ENCODE measurements at regions not wholly inside any gene's neighbourhood (a gene's known extent, or its start where the extent isn't known, plus 50 kb on each side); places are given as distances from the start of the nearest gene placed in this dataset.

DNA sequence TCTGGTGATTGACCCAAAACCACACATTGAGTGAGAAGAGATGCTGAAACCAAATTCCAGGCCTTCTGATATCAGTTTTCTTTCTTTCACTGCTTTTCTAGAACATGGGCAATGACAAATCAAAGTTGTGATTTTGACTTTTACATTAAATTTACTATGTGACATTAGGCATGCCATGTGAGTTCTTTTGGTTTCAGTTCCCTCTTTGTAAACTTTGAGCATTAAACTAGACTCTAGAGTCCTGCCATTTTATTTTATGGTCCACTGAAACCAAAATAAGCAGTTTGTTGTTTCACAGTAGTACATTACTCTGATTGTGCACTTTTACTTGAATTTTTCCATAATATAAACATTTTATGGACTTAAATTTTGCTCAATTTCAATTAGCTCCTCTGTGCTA is 381.1 kb upstream of the SEMA3D start:
- no peak overlapping the region for H2AFZ ChIP-seq (ENCODE audit: low read depth, low read length, poor library complexity, severe bottlenecking)
- ATAC-seq: no peak
- intact Hi-C loops (cut with micrococcal nuclease): no loop called here
- CTCF ChIA-PET: no interaction called here
- TF ChIP-seq FOSL1 (IDR thresholded peaks at IDR 0.05; ENCODE audit: low read depth): no peak
- no peak for TF ChIP-seq EZH2 (IDR thresholded peaks at IDR 0.05)
- TF ChIP-seq ZFX (IDR thresholded peaks at IDR 0.05): no peak
- no peak for TF ChIP-seq EZH2phosphoT487 (IDR thresholded peaks at IDR 0.05; ENCODE audit: borderline replicate concordance)
- TF ChIP-seq, protein P1, sequence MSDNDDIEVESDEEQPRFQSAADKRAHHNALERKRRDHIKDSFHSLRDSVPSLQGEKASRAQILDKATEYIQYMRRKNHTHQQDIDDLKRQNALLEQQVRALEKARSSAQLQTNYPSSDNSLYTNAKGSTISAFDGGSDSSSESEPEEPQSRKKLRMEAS (IDR thresholded peaks at IDR 0.05): no peak
- no peak for TF ChIP-seq POLR2A (IDR thresholded peaks at IDR 0.05; ENCODE audit: borderline replicate concordance, extremely low read depth, insufficient read depth, insufficient read length)
- TF ChIP-seq, protein P2, sequence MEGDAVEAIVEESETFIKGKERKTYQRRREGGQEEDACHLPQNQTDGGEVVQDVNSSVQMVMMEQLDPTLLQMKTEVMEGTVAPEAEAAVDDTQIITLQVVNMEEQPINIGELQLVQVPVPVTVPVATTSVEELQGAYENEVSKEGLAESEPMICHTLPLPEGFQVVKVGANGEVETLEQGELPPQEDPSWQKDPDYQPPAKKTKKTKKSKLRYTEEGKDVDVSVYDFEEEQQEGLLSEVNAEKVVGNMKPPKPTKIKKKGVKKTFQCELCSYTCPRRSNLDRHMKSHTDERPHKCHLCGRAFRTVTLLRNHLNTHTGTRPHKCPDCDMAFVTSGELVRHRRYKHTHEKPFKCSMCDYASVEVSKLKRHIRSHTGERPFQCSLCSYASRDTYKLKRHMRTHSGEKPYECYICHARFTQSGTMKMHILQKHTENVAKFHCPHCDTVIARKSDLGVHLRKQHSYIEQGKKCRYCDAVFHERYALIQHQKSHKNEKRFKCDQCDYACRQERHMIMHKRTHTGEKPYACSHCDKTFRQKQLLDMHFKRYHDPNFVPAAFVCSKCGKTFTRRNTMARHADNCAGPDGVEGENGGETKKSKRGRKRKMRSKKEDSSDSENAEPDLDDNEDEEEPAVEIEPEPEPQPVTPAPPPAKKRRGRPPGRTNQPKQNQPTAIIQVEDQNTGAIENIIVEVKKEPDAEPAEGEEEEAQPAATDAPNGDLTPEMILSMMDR (IDR thresholded peaks at IDR 0.05 in 2 of 3, conservative IDR thresholded peaks at IDR 0.05 in 1 of 3; ENCODE audit: borderline replicate concordance in 1 of 3, insufficient read depth in 1 of 3, low read depth in 2 of 3, low read length in 2 of 3): no peak
- RAD21 ChIA-PET (ENCODE audit: low non-redundant PET in 1 of 2, low total read pairs in 2 of 2, uncharacterized antibody in 2 of 2, unreplicated experiment in 2 of 2): no interaction called here
- no peaks in the 10 kb centered on the region for H3K79me2 ChIP-seq (ENCODE audit: insufficient read depth, low read length)
- no peaks in the 10 kb centered on the region for H3K36me3 ChIP-seq (ENCODE audit: control insufficient read depth in 1 of 2, insufficient read depth in 2 of 2, low read length in 2 of 2)
- H3K4me2 ChIP-seq (ENCODE audit: low read length): no peak overlapping the region
- no peaks in the 10 kb centered on the region for H3K4me1 ChIP-seq (ENCODE audit: control insufficient read depth in 1 of 2, insufficient read depth in 2 of 2, low read length in 2 of 2)
- H3K9ac ChIP-seq (ENCODE audit: low read length): no peak overlapping the region
- no peak overlapping the region for H3K27ac ChIP-seq (ENCODE audit: low read depth, low read length)
- no TSS peak for BruUV-seq (replicated peaks)
- POLR2A ChIA-PET: no interaction called here
- no peak for DNase-seq (ENCODE audit: low read depth, low spot score)
- H3K27me3 ChIP-seq (ENCODE audit: insufficient read depth, low read length): no peaks in the 10 kb centered on the region
- H4K20me1 ChIP-seq (ENCODE audit: insufficient read depth): no peaks in the 10 kb centered on the region
- no peaks in the 10 kb centered on the region for H3K9me2 ChIP-seq (ENCODE audit: insufficient read depth)
- H3K4me3 ChIP-seq (replicated peaks in 1 of 2; ENCODE audit: low read depth in 1 of 2, low read length in 2 of 2): no peak overlapping the region
- no peaks in the 10 kb centered on the region for H3K9me3 ChIP-seq (ENCODE audit: control insufficient read depth in 1 of 2, insufficient read depth in 1 of 2, low read depth in 1 of 2, low read length in 2 of 2)

DNA sequence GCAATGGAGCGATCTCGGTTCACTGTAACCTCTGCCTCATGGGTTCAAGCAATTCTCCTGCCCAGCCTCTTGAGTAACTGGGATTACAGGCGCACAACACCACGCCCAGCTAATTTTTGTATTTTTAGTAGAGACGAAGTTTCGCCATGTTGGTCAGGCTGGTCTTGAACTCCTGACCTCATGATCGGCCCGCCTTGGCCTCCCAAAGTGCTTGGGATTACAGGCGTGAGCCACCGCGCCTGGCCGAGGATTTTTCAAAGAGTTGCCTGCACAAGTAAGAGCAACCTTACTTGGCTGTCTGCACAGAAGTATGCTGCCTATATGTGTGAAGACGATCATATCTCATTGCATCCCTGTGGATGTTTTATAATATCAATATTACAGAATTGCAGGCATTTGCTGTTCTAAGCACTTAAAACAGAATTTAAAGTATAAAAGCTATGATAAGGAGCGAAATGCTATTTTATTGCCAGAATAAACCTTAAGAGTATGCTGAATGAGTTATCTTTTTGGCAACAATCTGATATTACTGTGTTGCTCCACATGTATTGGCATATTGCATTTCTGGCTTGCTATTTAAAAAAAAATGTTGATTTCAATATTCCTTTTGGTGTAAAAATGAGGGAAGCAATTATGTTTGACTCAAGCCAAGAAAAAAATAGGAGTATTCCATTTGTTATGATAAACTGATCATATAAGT is 379.4 kb upstream of the SEMA3D start:
- no peak overlapping the region for H3K27ac ChIP-seq (ENCODE audit: low read depth, low read length)
- POLR2A ChIA-PET: no interaction called here
- no peak for DNase-seq (ENCODE audit: low read depth, low spot score)
- TF ChIP-seq EZH2phosphoT487 (IDR thresholded peaks at IDR 0.05; ENCODE audit: borderline replicate concordance) (no peak), JUND (IDR thresholded peaks at IDR 0.05) (no peak), CBX3 (IDR thresholded peaks at IDR 0.05; ENCODE audit: low read depth) (no peak), FOSL1 (IDR thresholded peaks at IDR 0.05; ENCODE audit: low read depth) (no peak), YY1 (IDR thresholded peaks at IDR 0.05; ENCODE audit: extremely low read depth, insufficient replicate concordance, low read depth, low read length) (no peak), ELF1 (IDR thresholded peaks at IDR 0.05; ENCODE audit: borderline replicate concordance, low read depth) (no peak)
- TF ChIP-seq, protein P3, sequence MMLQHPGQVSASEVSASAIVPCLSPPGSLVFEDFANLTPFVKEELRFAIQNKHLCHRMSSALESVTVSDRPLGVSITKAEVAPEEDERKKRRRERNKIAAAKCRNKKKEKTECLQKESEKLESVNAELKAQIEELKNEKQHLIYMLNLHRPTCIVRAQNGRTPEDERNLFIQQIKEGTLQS (IDR thresholded peaks at IDR 0.05): no peak
- TF ChIP-seq, protein P4, sequence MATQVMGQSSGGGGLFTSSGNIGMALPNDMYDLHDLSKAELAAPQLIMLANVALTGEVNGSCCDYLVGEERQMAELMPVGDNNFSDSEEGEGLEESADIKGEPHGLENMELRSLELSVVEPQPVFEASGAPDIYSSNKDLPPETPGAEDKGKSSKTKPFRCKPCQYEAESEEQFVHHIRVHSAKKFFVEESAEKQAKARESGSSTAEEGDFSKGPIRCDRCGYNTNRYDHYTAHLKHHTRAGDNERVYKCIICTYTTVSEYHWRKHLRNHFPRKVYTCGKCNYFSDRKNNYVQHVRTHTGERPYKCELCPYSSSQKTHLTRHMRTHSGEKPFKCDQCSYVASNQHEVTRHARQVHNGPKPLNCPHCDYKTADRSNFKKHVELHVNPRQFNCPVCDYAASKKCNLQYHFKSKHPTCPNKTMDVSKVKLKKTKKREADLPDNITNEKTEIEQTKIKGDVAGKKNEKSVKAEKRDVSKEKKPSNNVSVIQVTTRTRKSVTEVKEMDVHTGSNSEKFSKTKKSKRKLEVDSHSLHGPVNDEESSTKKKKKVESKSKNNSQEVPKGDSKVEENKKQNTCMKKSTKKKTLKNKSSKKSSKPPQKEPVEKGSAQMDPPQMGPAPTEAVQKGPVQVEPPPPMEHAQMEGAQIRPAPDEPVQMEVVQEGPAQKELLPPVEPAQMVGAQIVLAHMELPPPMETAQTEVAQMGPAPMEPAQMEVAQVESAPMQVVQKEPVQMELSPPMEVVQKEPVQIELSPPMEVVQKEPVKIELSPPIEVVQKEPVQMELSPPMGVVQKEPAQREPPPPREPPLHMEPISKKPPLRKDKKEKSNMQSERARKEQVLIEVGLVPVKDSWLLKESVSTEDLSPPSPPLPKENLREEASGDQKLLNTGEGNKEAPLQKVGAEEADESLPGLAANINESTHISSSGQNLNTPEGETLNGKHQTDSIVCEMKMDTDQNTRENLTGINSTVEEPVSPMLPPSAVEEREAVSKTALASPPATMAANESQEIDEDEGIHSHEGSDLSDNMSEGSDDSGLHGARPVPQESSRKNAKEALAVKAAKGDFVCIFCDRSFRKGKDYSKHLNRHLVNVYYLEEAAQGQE (IDR thresholded peaks at IDR 0.05; ENCODE audit: low read depth): no peak

More for the DNA sequence above, 379.4 kb upstream of the SEMA3D start:
- Histone ChIP-seq H3K9me2 (ENCODE audit: insufficient read depth) (no peaks in the 10 kb centered on the region), H3K4me3 (replicated peaks in 1 of 2; ENCODE audit: low read depth in 1 of 2, low read length in 2 of 2) (no peak overlapping the region), H3K9ac (ENCODE audit: low read length) (no peak overlapping the region), H4K20me1 (ENCODE audit: insufficient read depth) (no peaks in the 10 kb centered on the region), H2AFZ (ENCODE audit: low read depth, low read length, poor library complexity, severe bottlenecking) (no peak overlapping the region), H3K27me3 (ENCODE audit: insufficient read depth, low read length) (no peaks in the 10 kb centered on the region), H3K9me3 (ENCODE audit: control insufficient read depth in 1 of 2, insufficient read depth in 1 of 2, low read depth in 1 of 2, low read length in 2 of 2) (no peaks in the 10 kb centered on the region), H3K4me1 (ENCODE audit: control insufficient read depth in 1 of 2, insufficient read depth in 2 of 2, low read length in 2 of 2) (no peaks in the 10 kb centered on the region), H3K79me2 (ENCODE audit: insufficient read depth, low read length) (no peaks in the 10 kb centered on the region), H3K4me2 (ENCODE audit: low read length) (no peak overlapping the region), H3K36me3 (ENCODE audit: control insufficient read depth in 1 of 2, insufficient read depth in 2 of 2, low read length in 2 of 2) (no peaks in the 10 kb centered on the region)
- ChIA-PET RAD21 (ENCODE audit: low non-redundant PET in 1 of 2, low total read pairs in 2 of 2, uncharacterized antibody in 2 of 2, unreplicated experiment in 2 of 2) (no interaction called here), CTCF (interaction anchor here (1.0 kb wide), 1 partner anchor 11 kb away, joined by 3 read pairs; no protein-coding TSS in a partner anchor)
- intact Hi-C loops (cut with micrococcal nuclease): no loop called here
- ATAC-seq: no peak
- BruUV-seq (replicated peaks): no TSS peak
